ENCODE measurements at regions not wholly inside any gene's neighbourhood (a gene's known extent, or its start where the extent isn't known, plus 50 kb on each side); places are given as distances from the start of the nearest gene placed in this dataset.

- TF ChIP-seq CTCF (IDR thresholded peaks at IDR 0.05) (no peak), ZBTB33 (IDR thresholded peaks at IDR 0.05; ENCODE audit: borderline replicate concordance, low read depth) (no peak), IRF3 (IDR thresholded peaks at IDR 0.05; ENCODE audit: low read depth, low read length) (no peak), POLR2AphosphoS5 (IDR thresholded peaks at IDR 0.05; ENCODE audit: low read depth, low read length) (no peak), NRF1 (IDR thresholded peaks at IDR 0.05; ENCODE audit: low read depth, low read length) (no peak), TAF1 (IDR thresholded peaks at IDR 0.05; ENCODE audit: borderline replicate concordance, low read depth, low read length) (no peak), YY1 (IDR thresholded peaks at IDR 0.05; ENCODE audit: low read depth) (no peak), SIN3A (IDR thresholded peaks at IDR 0.05; ENCODE audit: borderline replicate concordance, low read depth, low read length) (no peak), EP300 (IDR thresholded peaks at IDR 0.05; ENCODE audit: borderline replicate concordance in 1 of 2, low read depth in 1 of 2, low read length in 1 of 2) (no peak), REST (IDR thresholded peaks at IDR 0.05; ENCODE audit: low read depth, low read length) (no peak), MAX (IDR thresholded peaks at IDR 0.05; ENCODE audit: low read depth) (no peak), RCOR1 (IDR thresholded peaks at IDR 0.05; ENCODE audit: low read length) (no peak), CHD2 (IDR thresholded peaks at IDR 0.05; ENCODE audit: low read length, partially characterized antibody) (no peak), SMC3 (IDR thresholded peaks at IDR 0.05; ENCODE audit: low read depth, low read length) (no peak)
Observed at GRCh38 chr10:117807441-117807840, 239.3 kb downstream of the RAB11FIP2 start.

All from SK-N-SH (cell line).